ENCODE measurements at regions not wholly inside any gene's neighbourhood (a gene's known extent, or its start where the extent isn't known, plus 50 kb on each side); places are given as distances from the start of the nearest gene placed in this dataset.

- no peaks in the 10 kb centered on the region for H3K9me3 ChIP-seq
- intact Hi-C loops (cut with DNase I): no loop called here
Observed at GRCh38 chr18:8965398-8965797, 137.1 kb upstream of the NDUFV2 start.

GRCh38 chr18:8966821-8967220 lies 135.7 kb upstream of the NDUFV2 start:
- Histone ChIP-seq H3K4me3 (no peak overlapping the region), H3K36me3 (no peaks in the 10 kb centered on the region), H3K4me1 (no peaks in the 10 kb centered on the region), H3K27me3 (no peaks in the 10 kb centered on the region), H3K27ac (no peak overlapping the region), H3K9me3 (no peaks in the 10 kb centered on the region)
- no peak for DNase-seq (ENCODE audit: extremely low spot score in 2 of 2)
- TF ChIP-seq CTCF (IDR thresholded peaks at IDR 0.05) (no peak), POLR2A (IDR thresholded peaks at IDR 0.05) (no peak), POLR2AphosphoS5 (IDR thresholded peaks at IDR 0.05; ENCODE audit: insufficient read depth in 1 of 2, low read depth in 1 of 2) (no peak)
- intact Hi-C loops (cut with DNase I): no loop called here

More at GRCh38 chr18:8965398-8965797, 137.1 kb upstream of the NDUFV2 start:
- H3K36me3 ChIP-seq: no peaks in the 10 kb centered on the region
- H3K27ac ChIP-seq: no peak overlapping the region
- H3K4me3 ChIP-seq: no peak overlapping the region
- H3K4me1 ChIP-seq: no peaks in the 10 kb centered on the region
- H3K27me3 ChIP-seq: no peaks in the 10 kb centered on the region
- peak in 1 of 2 donors; percentile 49 for DNase-seq (ENCODE audit: extremely low spot score in 2 of 2)
- no peak for TF ChIP-seq POLR2AphosphoS5 (IDR thresholded peaks at IDR 0.05; ENCODE audit: insufficient read depth in 1 of 2, low read depth in 1 of 2)
- no peak for TF ChIP-seq CTCF (IDR thresholded peaks at IDR 0.05)
- no peak for TF ChIP-seq POLR2A (IDR thresholded peaks at IDR 0.05)

GRCh38 chr18:8967573-8967972 lies 134.9 kb upstream of the NDUFV2 start:
- Histone ChIP-seq H3K4me3 (no peak overlapping the region), H3K27me3 (no peaks in the 10 kb centered on the region), H3K4me1 (no peaks in the 10 kb centered on the region), H3K27ac (no peak overlapping the region), H3K9me3 (no peaks in the 10 kb centered on the region), H3K36me3 (no peaks in the 10 kb centered on the region)
- intact Hi-C loops (cut with DNase I): no loop called here
- no peak for DNase-seq (ENCODE audit: extremely low spot score in 2 of 2)
- no peak for TF ChIP-seq POLR2AphosphoS5 (IDR thresholded peaks at IDR 0.05; ENCODE audit: insufficient read depth in 1 of 2, low read depth in 1 of 2)
- TF ChIP-seq POLR2A (IDR thresholded peaks at IDR 0.05): no peak
- no peak for TF ChIP-seq CTCF (IDR thresholded peaks at IDR 0.05)

GRCh38 chr18:8969639-8970390 lies 132.7 kb upstream of the NDUFV2 start:
- Histone ChIP-seq H3K4me1 (no peaks in the 10 kb centered on the region), H3K36me3 (no peaks in the 10 kb centered on the region), H3K27ac (no peak overlapping the region), H3K27me3 (no peaks in the 10 kb centered on the region), H3K4me3 (no peak overlapping the region), H3K9me3 (no peaks in the 10 kb centered on the region)
- intact Hi-C loops (cut with DNase I): no loop called here
- TF ChIP-seq POLR2A (IDR thresholded peaks at IDR 0.05) (no peak), POLR2AphosphoS5 (IDR thresholded peaks at IDR 0.05; ENCODE audit: insufficient read depth in 1 of 2, low read depth in 1 of 2) (no peak), CTCF (IDR thresholded peaks at IDR 0.05) (no peak)
- DNase-seq (ENCODE audit: extremely low spot score in 2 of 2): no peak

GRCh38 chr18:8970843-8971242 lies 131.7 kb upstream of the NDUFV2 start:
- no peak overlapping the region for H3K27ac ChIP-seq
- no peaks in the 10 kb centered on the region for H3K27me3 ChIP-seq
- no peak for DNase-seq (ENCODE audit: extremely low spot score in 2 of 2)
- H3K4me3 ChIP-seq: no peak overlapping the region
- no peaks in the 10 kb centered on the region for H3K36me3 ChIP-seq
- H3K9me3 ChIP-seq: no peaks in the 10 kb centered on the region
- H3K4me1 ChIP-seq: no peaks in the 10 kb centered on the region
- intact Hi-C loops (cut with DNase I): no loop called here
- no peak for TF ChIP-seq CTCF (IDR thresholded peaks at IDR 0.05)
